IMR-90 (cell line): ENCODE measurements at regions not wholly inside any gene's neighbourhood (a gene's known extent, or its start where the extent isn't known, plus 50 kb on each side); places are given as distances from the start of the nearest gene placed in this dataset.

Experiments
- ATAC-seq: fragments of 200-7000 bp; cut with Tn5 transposase; 2 replicates; pipeline ENCODE4 v1.9.1; 2020; ENCODE audit warnings: low read depth, mild to moderate bottlenecking, moderate library complexity
- BruUV-seq: library from RNA; stranded (reverse); fragments of 400-500 nt; replicated peaks from 2 replicates; lab custom pipeline; 2021; lab: Mats Ljungman, UMichigan
- CTCF ChIA-PET: fragments of 300-600 bp; formaldehyde crosslinking; extraction: SDS; loops from one replicate; lab custom pipeline; 2021; ENCODE audit warnings: antibody characterized with exemption; lab: Yijun Ruan, JAX
- POLR2A ChIA-PET: fragments of 300-600 bp; sonication (Branson Sonifier 250); formaldehyde crosslinking; loops from one replicate; lab custom pipeline; 2022; ENCODE audit warnings: antibody characterized with exemption; ENCODE audit not compliant: unreplicated experiment; lab: Charles Lee
- DNase-seq: peaks from one replicate; pipeline ENCODE4 v3.0.0; 2013
- H2AFZ ChIP-seq: replicated peaks from 2 replicates; pipeline ENCODE3; 2013; ENCODE audit warnings: low read length, mild to moderate bottlenecking; ENCODE audit not compliant: poor library complexity
- H2AK5ac ChIP-seq: 2 replicates; pipeline ENCODE4 v1.6.1; 2013; ENCODE audit warnings: low read depth, low read length, inconsistent platforms
- H2AK9ac ChIP-seq: replicated peaks from 2 replicates; pipeline ENCODE3; 2013; ENCODE audit warnings: mild to moderate bottlenecking, low read depth, low read length, moderate library complexity; ENCODE audit not compliant: poor library complexity
- H2BK120ac ChIP-seq: 2 replicates; pipeline ENCODE4 v1.6.1; 2013; ENCODE audit warnings: low read depth, low read length, inconsistent platforms
- H2BK15ac ChIP-seq: 3 replicates; pipeline ENCODE4 v1.6.1; 2013; ENCODE audit warnings: low read depth, low read length, inconsistent platforms
- H2BK20ac ChIP-seq: 2 replicates; pipeline ENCODE4 v1.6.1; 2013; ENCODE audit warnings: low read depth, mild to moderate bottlenecking, inconsistent platforms, low read length, moderate library complexity
- H2BK5ac ChIP-seq: 2 replicates; pipeline ENCODE4 v1.6.1; 2013; ENCODE audit warnings: mild to moderate bottlenecking, low read depth, low read length, inconsistent platforms; ENCODE audit not compliant: poor library complexity, severe bottlenecking
- H3K14ac ChIP-seq: replicated peaks from 2 replicates; pipeline ENCODE4 v1.6.1; 2013; ENCODE audit warnings: low read depth, low read length, inconsistent platforms
- H3K18ac ChIP-seq: 2 replicates; pipeline ENCODE4 v1.6.1; 2013; ENCODE audit warnings: low read depth, low read length, control low read depth
- H3K23ac ChIP-seq: 2 replicates; pipeline ENCODE4 v1.6.1; 2013; ENCODE audit warnings: low read depth, low read length, inconsistent platforms
- H3K27ac ChIP-seq: 2 replicates; pipeline ENCODE4 v1.5.1; 2013; ENCODE audit warnings: mild to moderate bottlenecking, control low read depth, low read length; ENCODE audit not compliant: insufficient read depth
- H3K27me3 ChIP-seq: 2 replicates; pipeline ENCODE4 v1.6.1; 2013; ENCODE audit warnings: low read length; ENCODE audit not compliant: control insufficient read depth, insufficient read depth
- H3K36me3 ChIP-seq: 2 replicates; pipeline ENCODE4 v1.6.1; 2013; ENCODE audit warnings: low read length, mixed read lengths; ENCODE audit not compliant: control insufficient read depth, insufficient read depth
- H3K4ac ChIP-seq: 2 replicates; pipeline ENCODE4 v1.6.1; 2013; ENCODE audit warnings: low read depth, low read length, inconsistent platforms
- H3K4me1 ChIP-seq: 2 replicates; pipeline ENCODE4 v1.6.1; 2013; ENCODE audit warnings: low read length, mixed read lengths; ENCODE audit not compliant: control insufficient read depth, insufficient read depth
- H3K4me2 ChIP-seq: 2 replicates; pipeline ENCODE4 v1.6.1; 2013; ENCODE audit warnings: low read depth, mild to moderate bottlenecking, control low read depth, low read length, moderate library complexity
- H3K4me3 ChIP-seq: 2 replicates; pipeline ENCODE4 v1.5.1; 2013; ENCODE audit warnings: low read depth, mild to moderate bottlenecking, control low read depth, low read length, moderate library complexity; ENCODE audit not compliant: insufficient read depth
- H3K56ac ChIP-seq: 2 replicates; pipeline ENCODE4 v1.6.1; 2013; ENCODE audit warnings: low read length, inconsistent platforms; ENCODE audit not compliant: insufficient read depth; ENCODE audit errors: extremely low read depth
- H3K79me1 ChIP-seq, 2 experiments: 2 replicates each; pipeline ENCODE4 v1.6.1; 2013; ENCODE audit warnings: low read length in 2 of 2, inconsistent platforms in 1 of 2, low read depth in 1 of 2
- H3K9ac ChIP-seq: 2 replicates; pipeline ENCODE4 v1.6.1; 2013; ENCODE audit warnings: low read depth, low read length, control low read depth
- H3K9me1 ChIP-seq: 2 replicates; pipeline ENCODE4 v1.6.1; 2013; ENCODE audit warnings: low read length, inconsistent platforms; ENCODE audit not compliant: insufficient read depth
- H3K9me3 ChIP-seq: 2 replicates; pipeline ENCODE4 v1.6.1; 2013; ENCODE audit warnings: low read length; ENCODE audit not compliant: control insufficient read depth, insufficient read depth
- H4K20me1 ChIP-seq: 2 replicates; pipeline ENCODE4 v1.6.1; 2013; ENCODE audit warnings: low read length, inconsistent platforms; ENCODE audit not compliant: insufficient read depth
- H4K5ac ChIP-seq: 2 replicates; pipeline ENCODE4 v1.6.1; 2013; ENCODE audit warnings: mild to moderate bottlenecking, low read depth, low read length, control low read depth
- H4K8ac ChIP-seq, 2 experiments: 2 replicates each; pipeline ENCODE4 v1.6.1; 2013; ENCODE audit warnings: low read depth in 2 of 2, low read length in 2 of 2, control low read depth in 1 of 2, inconsistent platforms in 1 of 2
- H4K91ac ChIP-seq: 2 replicates; pipeline ENCODE4 v1.6.1; 2013; ENCODE audit warnings: low read depth, low read length, inconsistent platforms; ENCODE audit not compliant: insufficient read depth
- CEBPB ChIP-seq: IDR thresholded peaks from 2 replicates; pipeline ENCODE4 v1.6.1; 2012; ENCODE audit warnings: low read depth, low read length, improper control_type of control experiment
- FOS ChIP-seq: fragments of 150-350 bp; IDR thresholded peaks from 2 replicates; pipeline ENCODE4 v1.6.1; 2016; ENCODE audit warnings: low read depth, low read length
- MAFK ChIP-seq: IDR thresholded peaks from 2 replicates; pipeline ENCODE4 v1.6.1; 2012; ENCODE audit warnings: low read depth, low read length, improper control_type of control experiment
- MAZ ChIP-seq: IDR thresholded peaks from 2 replicates; pipeline ENCODE4 v1.6.1; 2012; ENCODE audit warnings: low read depth, mild to moderate bottlenecking, low read length, improper control_type of control experiment, moderate library complexity, borderline replicate concordance
- MXI1 ChIP-seq: IDR thresholded peaks from 2 replicates; pipeline ENCODE4 v1.6.1; 2012; ENCODE audit warnings: low read depth, mild to moderate bottlenecking, low read length, moderate library complexity, borderline replicate concordance
- POLR2A ChIP-seq: IDR thresholded peaks from 2 replicates; pipeline ENCODE4 v1.6.1; 2012; ENCODE audit warnings: mild to moderate bottlenecking, low read depth, low read length
- SMC3 ChIP-seq: fragments of 150-350 bp; IDR thresholded peaks from 2 replicates; pipeline ENCODE4 v1.6.1; 2016; ENCODE audit warnings: low read depth, mild to moderate bottlenecking, antibody characterized with exemption, low read length, moderate library complexity
- WGBS, 2 experiments: methylation state at CpG; one replicate each; pipeline versions ENCODE4 v1.1.5 to v1.1.7; 2013; ENCODE audit warnings: missing lambda C conversion rate in 2 of 2; ENCODE audit not compliant: insufficient read length in 1 of 2; ENCODE audit errors: extremely low coverage in 2 of 2; 5-methylcytosine and 5-hydroxymethylcytosine counted together
- dilution Hi-C: fragments of 300-500 bp; cut with HindIII; formaldehyde crosslinking; loops from one replicate; pipeline ENCODE4 v1.14.3; 2018; ENCODE audit warnings: low sequenced_read_pairs; ENCODE audit not compliant: unreplicated experiment
- in situ Hi-C: fragments of 300-500 bp; cut with MboI; formaldehyde crosslinking; loops from 3 replicates; pipeline ENCODE4 v1.14.3; 2019; ENCODE audit warnings: low sequenced_read_pairs, inconsistent platforms, mixed read lengths
- intact Hi-C: fragments of 100-400 bp; cut with micrococcal nuclease; formaldehyde crosslinking; loops from 2 replicates; pipeline ENCODE4 v1.10.0; 2022
- TF ChIP-seq, protein P1 (sequence below): conservative IDR thresholded peaks from 2 replicates; pipeline ENCODE4 v1.5.1; 2012; ENCODE audit warnings: mild to moderate bottlenecking, low read depth, low read length, improper control_type of control experiment

DNA sequence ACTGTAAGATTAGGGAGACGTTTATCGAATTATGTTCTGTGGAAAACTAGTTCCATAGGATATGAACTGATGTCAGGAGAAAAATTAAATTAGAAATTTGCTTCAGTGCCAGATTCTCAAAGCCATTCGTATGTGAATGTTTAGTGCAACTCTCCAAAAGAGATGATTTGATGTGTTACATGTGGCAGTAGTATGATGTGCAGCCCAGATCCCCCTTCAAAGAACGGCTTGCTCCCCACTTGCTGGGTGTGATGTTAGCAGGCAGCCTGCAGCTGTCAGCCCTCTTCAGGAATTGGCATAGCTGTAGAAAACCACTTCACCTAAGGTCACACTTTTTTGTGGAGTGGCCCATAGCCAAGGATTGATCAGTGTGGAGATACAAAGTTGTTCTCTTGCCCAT, 127.0 kb upstream of the CCDC54 start:
- ATAC-seq = no peak
- ChIA-PET CTCF (no interaction called here), POLR2A (no interaction called here)

More for the DNA sequence above, 127.0 kb upstream of the CCDC54 start:
- 20% methylated on average over 1 of the region's 4 CpGs; no CpG with 5 or more reads in 1 of the 2 experiments for WGBS, 2 experiments
- intact Hi-C loops (no loop called here), dilution Hi-C loops (no loop called here), in situ Hi-C loops (no loop called here)
- Histone ChIP-seq H4K8ac (no peak overlapping the region), H3K4me2 (no peak overlapping the region), H4K5ac (no peak overlapping the region), H2BK15ac (no peak overlapping the region), H3K27me3 (no peaks in the 10 kb centered on the region), H4K91ac (no peak overlapping the region), H2AK9ac (no peak overlapping the region), H3K9me3 (no peaks in the 10 kb centered on the region), H3K56ac (no peak overlapping the region), H3K4me3 (no peak overlapping the region), H3K36me3 (peaks cover 6% of the 10 kb centered on the region), H3K27ac (no peak overlapping the region), H3K79me1 (peaks cover 0 to 10% of the 10 kb centered on the region in 2 experiments; a peak in 2 of 4 replicates), H2AFZ (no peak overlapping the region), H3K23ac (no peak overlapping the region), H3K18ac (no peak overlapping the region), H2BK20ac (no peak overlapping the region), H2BK5ac (no peak overlapping the region), H3K9ac (no peak overlapping the region), H2AK5ac (no peak overlapping the region), H2BK120ac (no peak overlapping the region), H4K20me1 (no peaks in the 10 kb centered on the region), H3K9me1 (peaks cover 2% of the 10 kb centered on the region; the same call in 1 of the 2 replicates), H3K4ac (no peak overlapping the region), H3K4me1 (no peaks in the 10 kb centered on the region), H3K14ac (no peak overlapping the region)
- BruUV-seq = no TSS peak
- no peak for DNase-seq
- TF ChIP-seq MXI1 (no peak), MAZ (no peak), FOS (no peak), SMC3 (no peak), MAFK (no peak), CEBPB (no peak), POLR2A (no peak)
- TF ChIP-seq, protein P1, sequence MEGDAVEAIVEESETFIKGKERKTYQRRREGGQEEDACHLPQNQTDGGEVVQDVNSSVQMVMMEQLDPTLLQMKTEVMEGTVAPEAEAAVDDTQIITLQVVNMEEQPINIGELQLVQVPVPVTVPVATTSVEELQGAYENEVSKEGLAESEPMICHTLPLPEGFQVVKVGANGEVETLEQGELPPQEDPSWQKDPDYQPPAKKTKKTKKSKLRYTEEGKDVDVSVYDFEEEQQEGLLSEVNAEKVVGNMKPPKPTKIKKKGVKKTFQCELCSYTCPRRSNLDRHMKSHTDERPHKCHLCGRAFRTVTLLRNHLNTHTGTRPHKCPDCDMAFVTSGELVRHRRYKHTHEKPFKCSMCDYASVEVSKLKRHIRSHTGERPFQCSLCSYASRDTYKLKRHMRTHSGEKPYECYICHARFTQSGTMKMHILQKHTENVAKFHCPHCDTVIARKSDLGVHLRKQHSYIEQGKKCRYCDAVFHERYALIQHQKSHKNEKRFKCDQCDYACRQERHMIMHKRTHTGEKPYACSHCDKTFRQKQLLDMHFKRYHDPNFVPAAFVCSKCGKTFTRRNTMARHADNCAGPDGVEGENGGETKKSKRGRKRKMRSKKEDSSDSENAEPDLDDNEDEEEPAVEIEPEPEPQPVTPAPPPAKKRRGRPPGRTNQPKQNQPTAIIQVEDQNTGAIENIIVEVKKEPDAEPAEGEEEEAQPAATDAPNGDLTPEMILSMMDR = no peak
